Activated CD8-positive, alpha-beta T cell treated with anti-CD3 and anti-CD28 coated beads for 36 hours (primary cell): ENCODE measurements at regions not wholly inside any gene's neighbourhood (a gene's known extent, or its start where the extent isn't known, plus 50 kb on each side); places are given as distances from the start of the nearest gene placed in this dataset.

Experiments
- ATAC-seq: fragments of 200-7000 bp; cut with Tn5 transposase; one replicate; pipeline ENCODE4 v1.10.0; 2021; ENCODE audit warnings: mild to moderate bottlenecking, moderate library complexity
- CTCF ChIA-PET: fragments of 350-600 bp; sonication (Branson Sonifier 250); formaldehyde crosslinking; loops from one replicate; lab custom pipeline; 2021; ENCODE audit warnings: antibody characterized with exemption; lab: Charles Lee
- POLR2A ChIA-PET: fragments of 350-600 bp; sonication (Branson Sonifier 250); formaldehyde crosslinking; loops from one replicate; lab custom pipeline; 2021; ENCODE audit warnings: antibody characterized with exemption; lab: Charles Lee
- DNase-seq: peaks from one replicate; pipeline ENCODE4 v3.0.0-alpha.2; 2020
- H3K27ac Mint-ChIP-seq: one replicate; pipeline ENCODE4 v1.8.0; 2021; ENCODE audit warnings: mild to moderate bottlenecking, mixed read lengths
- H3K27me3 Mint-ChIP-seq: one replicate; pipeline ENCODE4 v1.8.0; 2021; ENCODE audit warnings: mixed read lengths
- H3K36me3 Mint-ChIP-seq: one replicate; pipeline ENCODE4 v1.8.0; 2021; ENCODE audit warnings: low read depth, mixed read lengths
- H3K4me1 Mint-ChIP-seq: one replicate; pipeline ENCODE4 v1.8.0; 2021; ENCODE audit warnings: low read depth, mixed read lengths
- H3K4me3 Mint-ChIP-seq: one replicate; pipeline ENCODE4 v1.8.0; 2021; ENCODE audit warnings: mild to moderate bottlenecking, moderate library complexity, mixed read lengths
- H3K9me3 Mint-ChIP-seq: one replicate; pipeline ENCODE4 v1.8.0; 2021; ENCODE audit warnings: mixed read lengths
- intact Hi-C: fragments of 100-400 bp; cut with micrococcal nuclease; formaldehyde crosslinking; loops from one replicate; pipeline ENCODE4 v1.10.0; 2022
- TF ChIP-seq, protein P1 (sequence below): fragments of 200-600 bp; IDR thresholded peaks from one replicate; pipeline ENCODE4 v1.8.0; 2022; ENCODE audit warnings: antibody characterized with exemption, mild to moderate bottlenecking

DNA sequence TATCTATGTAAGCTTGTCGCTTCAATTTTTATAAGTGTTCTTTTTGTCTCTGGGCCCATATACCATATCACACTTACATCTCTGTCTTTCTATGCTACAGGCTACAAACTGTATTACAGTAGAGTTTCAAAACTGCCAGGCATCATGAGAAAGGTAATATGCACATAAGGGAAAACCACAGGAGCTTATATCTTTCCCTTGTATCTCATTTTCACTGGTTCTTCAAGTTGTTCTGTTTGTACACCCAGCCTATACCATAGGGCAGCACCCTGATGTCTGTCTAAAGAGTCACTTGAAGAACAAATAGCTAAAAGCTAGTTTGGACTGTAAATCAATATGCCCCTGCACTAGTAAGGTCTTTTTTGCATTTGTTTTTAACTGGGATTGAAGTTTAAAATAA, 366.7 kb downstream of the FIGN start:
- Mint-ChIP-seq H3K9me3 (peaks cover 14% of the 10 kb centered on the region), H3K4me1 (no peaks in the 10 kb centered on the region), H3K4me3 (no peak overlapping the region), H3K27ac (no peak overlapping the region), H3K36me3 (no peaks in the 10 kb centered on the region), H3K27me3 (no peaks in the 10 kb centered on the region)
- DNase-seq (no peak), ATAC-seq (no peak)
- TF ChIP-seq, protein P1, sequence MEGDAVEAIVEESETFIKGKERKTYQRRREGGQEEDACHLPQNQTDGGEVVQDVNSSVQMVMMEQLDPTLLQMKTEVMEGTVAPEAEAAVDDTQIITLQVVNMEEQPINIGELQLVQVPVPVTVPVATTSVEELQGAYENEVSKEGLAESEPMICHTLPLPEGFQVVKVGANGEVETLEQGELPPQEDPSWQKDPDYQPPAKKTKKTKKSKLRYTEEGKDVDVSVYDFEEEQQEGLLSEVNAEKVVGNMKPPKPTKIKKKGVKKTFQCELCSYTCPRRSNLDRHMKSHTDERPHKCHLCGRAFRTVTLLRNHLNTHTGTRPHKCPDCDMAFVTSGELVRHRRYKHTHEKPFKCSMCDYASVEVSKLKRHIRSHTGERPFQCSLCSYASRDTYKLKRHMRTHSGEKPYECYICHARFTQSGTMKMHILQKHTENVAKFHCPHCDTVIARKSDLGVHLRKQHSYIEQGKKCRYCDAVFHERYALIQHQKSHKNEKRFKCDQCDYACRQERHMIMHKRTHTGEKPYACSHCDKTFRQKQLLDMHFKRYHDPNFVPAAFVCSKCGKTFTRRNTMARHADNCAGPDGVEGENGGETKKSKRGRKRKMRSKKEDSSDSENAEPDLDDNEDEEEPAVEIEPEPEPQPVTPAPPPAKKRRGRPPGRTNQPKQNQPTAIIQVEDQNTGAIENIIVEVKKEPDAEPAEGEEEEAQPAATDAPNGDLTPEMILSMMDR, result no peak
- intact Hi-C loops, result no loop called here
- POLR2A ChIA-PET, result no interaction called here
- CTCF ChIA-PET, result no interaction called here

DNA sequence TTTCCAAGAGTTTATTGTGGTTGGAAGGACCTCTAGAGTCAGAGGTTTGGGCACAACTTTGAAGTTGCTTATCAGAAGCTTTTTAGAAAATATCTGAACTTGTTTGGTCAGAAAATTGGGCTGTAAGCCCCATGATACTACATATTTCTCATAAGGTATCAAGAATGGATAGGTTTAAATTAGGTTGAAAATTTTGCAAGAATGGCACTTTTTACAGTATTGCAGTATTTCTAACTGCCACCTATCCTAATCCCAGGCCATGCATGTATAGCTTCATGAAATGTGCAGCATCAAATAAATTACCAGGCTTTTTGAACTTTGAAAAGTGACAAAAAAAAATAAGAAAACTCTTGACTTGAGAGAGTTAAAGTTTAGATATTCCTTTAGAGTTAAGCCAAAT, 367.2 kb downstream of the FIGN start:
- CTCF ChIA-PET, result no interaction called here
- TF ChIP-seq, protein P1, result no peak
- no peak for ATAC-seq
- POLR2A ChIA-PET, result no interaction called here
- Mint-ChIP-seq H3K4me1 (no peaks in the 10 kb centered on the region), H3K27me3 (no peaks in the 10 kb centered on the region), H3K4me3 (no peak overlapping the region), H3K9me3 (peaks cover 14% of the 10 kb centered on the region), H3K36me3 (no peaks in the 10 kb centered on the region), H3K27ac (no peak overlapping the region)
- intact Hi-C loops, result no loop called here
- no peak for DNase-seq

DNA sequence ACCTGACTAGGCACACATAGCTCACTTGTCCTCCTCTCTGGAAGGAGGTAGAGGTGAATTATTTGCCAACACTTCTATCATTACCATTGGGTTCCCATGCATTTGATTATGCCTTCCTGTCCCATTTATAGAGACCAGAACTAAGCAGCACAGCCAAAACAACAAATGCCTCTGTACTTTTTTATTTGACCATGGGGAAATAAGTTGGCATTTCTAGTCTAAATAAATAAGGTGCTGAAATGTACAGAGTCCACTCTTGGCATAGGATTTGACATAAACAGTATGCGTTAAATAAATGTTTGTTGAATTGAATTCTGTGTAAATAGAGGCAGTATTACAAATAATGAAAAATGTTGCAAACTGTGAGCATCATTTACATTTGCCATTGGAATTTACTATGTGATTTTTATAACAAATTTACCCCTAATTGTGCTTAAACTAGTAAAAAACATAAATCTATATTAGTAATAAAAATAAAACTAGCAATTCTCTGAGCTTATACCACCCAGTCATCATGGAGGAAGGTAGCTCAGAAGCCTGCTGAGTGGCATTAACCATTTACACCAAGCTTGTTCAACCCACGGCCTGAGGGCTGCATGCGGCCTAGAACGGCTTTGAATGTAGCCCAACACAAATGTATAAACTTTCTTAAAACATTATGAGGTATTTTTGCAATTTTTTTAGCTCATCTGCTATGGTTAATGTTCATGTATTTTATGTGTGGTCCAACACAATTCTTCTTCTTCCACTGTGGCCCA, 367.8 kb downstream of the FIGN start:
- intact Hi-C loops, result no loop called here
- ATAC-seq (no peak), DNase-seq (no peak)
- H3K9me3 Mint-ChIP-seq, result peaks cover 15% of the 10 kb centered on the region
- no peak overlapping the region for H3K27ac Mint-ChIP-seq
- TF ChIP-seq, protein P1, result no peak
- H3K4me3 Mint-ChIP-seq, result no peak overlapping the region
- H3K27me3 Mint-ChIP-seq, result no peaks in the 10 kb centered on the region
- H3K4me1 Mint-ChIP-seq, result no peaks in the 10 kb centered on the region
- ChIA-PET POLR2A (no interaction called here), CTCF (no interaction called here)
- H3K36me3 Mint-ChIP-seq, result no peaks in the 10 kb centered on the region

DNA sequence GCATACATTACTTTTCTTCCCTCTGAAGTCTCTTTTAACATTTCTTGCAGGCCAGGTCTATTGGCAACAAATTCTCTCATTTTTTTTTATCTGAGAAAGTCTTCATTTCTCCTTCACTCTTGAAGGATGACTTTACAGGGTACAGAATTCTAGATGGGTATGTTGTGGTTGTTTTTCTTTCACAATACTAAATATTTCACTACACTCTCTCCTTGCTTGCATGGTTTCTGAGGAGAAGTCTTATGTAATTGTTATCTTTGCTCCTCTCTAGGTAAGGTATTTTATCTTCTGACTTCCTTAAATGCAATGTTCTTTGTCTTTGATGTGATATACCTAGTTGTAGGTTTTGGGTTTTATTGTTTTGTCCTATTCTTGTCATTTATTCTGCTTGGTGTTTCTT, 371.1 kb downstream of the FIGN start:
- H3K4me3 Mint-ChIP-seq, result no peak overlapping the region
- intact Hi-C loops, result no loop called here
- CTCF ChIA-PET, result no interaction called here
- no peaks in the 10 kb centered on the region for H3K4me1 Mint-ChIP-seq
- H3K27me3 Mint-ChIP-seq, result no peaks in the 10 kb centered on the region
- no peak overlapping the region for H3K27ac Mint-ChIP-seq
- H3K36me3 Mint-ChIP-seq, result no peaks in the 10 kb centered on the region
- DNase-seq, result no peak
- TF ChIP-seq, protein P1, result no peak
- ATAC-seq, result no peak
- peaks cover 11% of the 10 kb centered on the region for H3K9me3 Mint-ChIP-seq
- POLR2A ChIA-PET, result no interaction called here

DNA sequence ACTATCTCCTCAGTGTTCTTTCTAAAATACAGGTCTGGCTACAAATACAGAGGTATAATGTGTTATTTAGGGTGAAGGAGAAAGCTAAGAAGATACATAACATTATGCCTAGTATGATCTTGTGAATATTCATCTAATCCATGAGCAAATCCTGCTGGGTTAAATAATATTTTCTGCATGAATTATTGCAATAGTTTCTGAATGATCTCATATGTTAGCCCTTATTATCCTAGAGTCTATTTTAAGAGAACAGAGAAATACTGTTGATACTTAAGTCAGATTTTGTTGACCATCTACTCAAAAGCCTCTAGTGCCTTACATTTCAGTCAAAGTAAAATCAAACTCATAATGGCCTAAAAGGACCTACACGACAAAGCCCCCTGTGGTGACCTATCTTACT, 382.3 kb downstream of the FIGN start:
- no peaks in the 10 kb centered on the region for H3K4me1 Mint-ChIP-seq

More for the DNA sequence above, 382.3 kb downstream of the FIGN start:
- Mint-ChIP-seq H3K9me3 (peaks cover 3% of the 10 kb centered on the region), H3K36me3 (no peaks in the 10 kb centered on the region), H3K4me3 (no peak overlapping the region), H3K27ac (no peak overlapping the region), H3K27me3 (peaks cover 3% of the 10 kb centered on the region)
- intact Hi-C loops, result no loop called here
- no peak for DNase-seq
- TF ChIP-seq, protein P1, result no peak
- no peak for ATAC-seq
- CTCF ChIA-PET, result no interaction called here
- POLR2A ChIA-PET, result no interaction called here
